RWPE2 (cell line): ENCODE measurements at regions not wholly inside any gene's neighbourhood (a gene's known extent, or its start where the extent isn't known, plus 50 kb on each side); places are given as distances from the start of the nearest gene placed in this dataset.
"Not testable (repeated sequence)": the region's sequence is repeated elsewhere in the genome, so short reads cannot be mapped to it uniquely, and the experiment has no call there.

Experiments used
- ATAC-seq: fragments of 200-7000 bp; cut with Tn5 transposase; 3 replicates; pipeline ENCODE4 v1.9.1; 2021; ENCODE audit warnings: low read depth
- DNase-seq: peaks from one replicate; pipeline ENCODE4 v3.0.0-alpha.2; 2020; ENCODE audit warnings: low spot score
- H3K27ac ChIP-seq: fragments of 450-650 bp; 2 replicates; pipeline ENCODE4 v1.5.1; 2017; ENCODE audit warnings: mild to moderate bottlenecking; ENCODE audit not compliant: poor library complexity, severe bottlenecking
- H3K27me3 ChIP-seq: fragments of 250-450 bp; sonication (Bioruptor Pico); 2 replicates; pipeline ENCODE4 v1.5.1; 2021; ENCODE audit warnings: mild to moderate bottlenecking, moderate library complexity; ENCODE audit not compliant: insufficient read depth, poor library complexity, severe bottlenecking
- H3K36me3 ChIP-seq: fragments of 250-450 bp; sonication (Bioruptor Pico); 2 replicates; pipeline ENCODE4 v1.5.1; 2020; ENCODE audit warnings: low read depth, mild to moderate bottlenecking, moderate library complexity
- H3K4me1 ChIP-seq: fragments of 250-450 bp; sonication (Bioruptor Pico); 2 replicates; pipeline ENCODE4 v1.5.1; 2021; ENCODE audit warnings: mild to moderate bottlenecking, moderate library complexity; ENCODE audit not compliant: insufficient read depth, poor library complexity, severe bottlenecking
- H3K4me3 ChIP-seq: fragments of 250-450 bp; sonication (Bioruptor Pico); 2 replicates; pipeline ENCODE4 v1.5.1; 2021; ENCODE audit warnings: mild to moderate bottlenecking, moderate library complexity; ENCODE audit not compliant: severe bottlenecking
- H3K9me3 ChIP-seq: fragments of 250-450 bp; sonication (Bioruptor Pico); 2 replicates; pipeline ENCODE4 v1.5.1; 2021; ENCODE audit warnings: mild to moderate bottlenecking, moderate library complexity; ENCODE audit not compliant: severe bottlenecking
- TF ChIP-seq, protein P1 (sequence below): fragments of 450-650 bp; IDR thresholded peaks from one replicate; pipeline ENCODE4 v1.5.1; 2017; ENCODE audit warnings: mild to moderate bottlenecking, moderate library complexity; ENCODE audit not compliant: poor library complexity, severe bottlenecking

GRCh38 chr12:78568321-78569020 is 296.1 kb upstream of the SYT1 start:
- no peak overlapping the region for H3K4me3 ChIP-seq
- DNase-seq = no peak
- H3K36me3 ChIP-seq = no peaks in the 10 kb centered on the region
- H3K4me1 ChIP-seq = no peaks in the 10 kb centered on the region
- no peak overlapping the region for H3K27ac ChIP-seq
- TF ChIP-seq, protein P1, sequence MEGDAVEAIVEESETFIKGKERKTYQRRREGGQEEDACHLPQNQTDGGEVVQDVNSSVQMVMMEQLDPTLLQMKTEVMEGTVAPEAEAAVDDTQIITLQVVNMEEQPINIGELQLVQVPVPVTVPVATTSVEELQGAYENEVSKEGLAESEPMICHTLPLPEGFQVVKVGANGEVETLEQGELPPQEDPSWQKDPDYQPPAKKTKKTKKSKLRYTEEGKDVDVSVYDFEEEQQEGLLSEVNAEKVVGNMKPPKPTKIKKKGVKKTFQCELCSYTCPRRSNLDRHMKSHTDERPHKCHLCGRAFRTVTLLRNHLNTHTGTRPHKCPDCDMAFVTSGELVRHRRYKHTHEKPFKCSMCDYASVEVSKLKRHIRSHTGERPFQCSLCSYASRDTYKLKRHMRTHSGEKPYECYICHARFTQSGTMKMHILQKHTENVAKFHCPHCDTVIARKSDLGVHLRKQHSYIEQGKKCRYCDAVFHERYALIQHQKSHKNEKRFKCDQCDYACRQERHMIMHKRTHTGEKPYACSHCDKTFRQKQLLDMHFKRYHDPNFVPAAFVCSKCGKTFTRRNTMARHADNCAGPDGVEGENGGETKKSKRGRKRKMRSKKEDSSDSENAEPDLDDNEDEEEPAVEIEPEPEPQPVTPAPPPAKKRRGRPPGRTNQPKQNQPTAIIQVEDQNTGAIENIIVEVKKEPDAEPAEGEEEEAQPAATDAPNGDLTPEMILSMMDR = no peak
- H3K9me3 ChIP-seq = no peaks in the 10 kb centered on the region
- ATAC-seq = no peak
- no peaks in the 10 kb centered on the region for H3K27me3 ChIP-seq

DNA sequence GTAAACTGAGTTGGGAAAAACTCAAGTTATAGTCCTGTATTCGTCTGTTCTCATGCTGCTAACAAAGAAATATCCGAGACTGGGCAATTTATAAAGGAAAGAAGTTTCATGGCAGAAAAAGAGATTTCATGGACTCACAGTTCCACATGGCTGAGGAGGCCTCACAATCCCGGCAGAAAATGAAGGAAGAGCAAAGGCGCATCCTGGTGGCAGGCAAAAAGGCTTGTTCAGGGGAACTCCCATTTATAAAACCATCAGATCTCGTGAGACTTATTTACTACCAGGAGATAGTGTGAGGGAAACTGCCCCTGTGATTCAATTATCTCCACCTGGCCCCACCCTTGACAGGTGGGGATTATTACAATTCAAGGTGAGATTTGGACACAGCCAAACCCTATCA is 292.6 kb upstream of the SYT1 start:
- no peaks in the 10 kb centered on the region for H3K9me3 ChIP-seq
- no peaks in the 10 kb centered on the region for H3K36me3 ChIP-seq
- no peaks in the 10 kb centered on the region for H3K4me1 ChIP-seq
- DNase-seq = no peak
- H3K27me3 ChIP-seq = no peaks in the 10 kb centered on the region
- H3K27ac ChIP-seq = no peak overlapping the region
- TF ChIP-seq, protein P1 = no peak
- H3K4me3 ChIP-seq = no peak overlapping the region
- ATAC-seq = no peak

DNA sequence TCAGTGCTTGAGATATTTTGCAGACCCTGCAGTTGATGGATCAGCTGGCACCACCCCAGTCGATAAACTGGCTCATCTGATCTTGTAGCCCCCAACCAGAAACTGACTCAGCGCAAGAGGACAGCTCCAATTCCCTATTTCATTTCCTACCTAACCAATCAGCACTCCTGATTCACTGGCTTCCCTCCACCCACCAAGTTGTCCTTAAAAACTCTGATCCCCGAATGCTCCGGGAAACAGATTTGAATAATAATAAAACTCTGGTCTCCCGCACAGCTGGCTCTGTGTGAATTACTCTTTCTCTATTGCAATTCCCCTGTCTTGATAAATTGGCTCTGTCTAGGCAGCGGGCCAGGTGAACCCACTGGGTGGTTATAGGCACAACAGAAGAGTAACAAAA is 289.4 kb upstream of the SYT1 start:
- H3K27ac ChIP-seq, H3K4me3 ChIP-seq, ATAC-seq, H3K36me3 ChIP-seq, H3K4me1 ChIP-seq, H3K27me3 ChIP-seq, DNase-seq, H3K9me3 ChIP-seq: not testable (repeated sequence)

DNA sequence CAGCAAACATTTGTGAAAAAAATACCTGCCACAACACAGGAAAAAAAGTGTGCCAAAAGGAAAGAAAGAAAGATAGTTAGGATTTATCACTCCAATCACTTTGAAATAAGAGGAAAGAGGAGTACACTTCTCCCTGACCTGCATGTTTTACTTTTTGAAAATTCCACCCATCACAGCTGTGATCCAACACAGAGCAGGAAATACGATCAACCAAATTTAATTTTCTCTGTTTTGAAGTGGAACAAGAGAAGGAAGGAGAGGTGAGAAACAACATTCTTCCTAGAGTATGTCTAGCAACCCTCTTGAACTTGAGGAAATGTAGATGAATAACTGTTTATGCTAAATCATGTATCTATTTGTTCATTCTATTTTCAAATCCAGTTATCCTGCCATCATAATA is 284.7 kb upstream of the SYT1 start:
- Histone ChIP-seq H3K4me1 (no peaks in the 10 kb centered on the region), H3K4me3 (no peak overlapping the region), H3K27me3 (no peaks in the 10 kb centered on the region), H3K27ac (no peak overlapping the region), H3K9me3 (no peaks in the 10 kb centered on the region), H3K36me3 (no peaks in the 10 kb centered on the region)
- DNase-seq = no peak
- TF ChIP-seq, protein P1 = no peak
- no peak for ATAC-seq

- no peak overlapping the region for H3K4me3 ChIP-seq
- H3K27me3 ChIP-seq = no peaks in the 10 kb centered on the region
- TF ChIP-seq, protein P1 = no peak
- H3K9me3 ChIP-seq = no peaks in the 10 kb centered on the region
- no peak for ATAC-seq
- no peaks in the 10 kb centered on the region for H3K4me1 ChIP-seq
- no peak overlapping the region for H3K27ac ChIP-seq
- no peaks in the 10 kb centered on the region for H3K36me3 ChIP-seq
- DNase-seq = no peak
These were observed 284.3 kb upstream of the SYT1 start for GRCh38 chr12:78580296-78580695.
